NCI-H1417 treated with DMSO at 0.1 percent for 48 hours (cell line): ENCODE measurements at regions not wholly inside any gene's neighbourhood (a gene's known extent, or its start where the extent isn't known, plus 50 kb on each side); places are given as distances from the start of the nearest gene placed in this dataset.

Experiments
- DNase-seq: peaks from one replicate; lab custom pipeline; 2025; lab: John Stamatoyannopoulos, UW

DNA sequence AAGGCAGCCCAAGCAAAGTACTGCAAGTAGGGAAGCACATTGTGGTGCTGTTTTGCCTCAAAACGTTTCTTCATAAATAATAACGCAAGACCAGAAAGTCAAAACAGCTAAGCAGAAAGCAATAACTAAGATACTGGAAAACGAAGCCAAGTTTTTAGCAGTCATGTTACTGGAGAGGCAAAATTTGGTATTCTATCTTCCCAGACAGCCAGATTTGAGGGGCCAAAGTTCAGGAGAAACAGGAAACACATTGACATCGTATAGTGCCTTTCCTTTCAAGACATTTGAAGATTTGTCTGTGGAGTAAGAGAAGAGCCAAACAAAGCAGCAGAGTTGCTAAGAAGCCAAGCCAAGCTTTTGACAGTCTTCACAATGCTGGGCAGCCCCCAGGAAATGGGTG, 843.6 kb upstream of the NECTIN3 start:
- no peak for DNase-seq

DNA sequence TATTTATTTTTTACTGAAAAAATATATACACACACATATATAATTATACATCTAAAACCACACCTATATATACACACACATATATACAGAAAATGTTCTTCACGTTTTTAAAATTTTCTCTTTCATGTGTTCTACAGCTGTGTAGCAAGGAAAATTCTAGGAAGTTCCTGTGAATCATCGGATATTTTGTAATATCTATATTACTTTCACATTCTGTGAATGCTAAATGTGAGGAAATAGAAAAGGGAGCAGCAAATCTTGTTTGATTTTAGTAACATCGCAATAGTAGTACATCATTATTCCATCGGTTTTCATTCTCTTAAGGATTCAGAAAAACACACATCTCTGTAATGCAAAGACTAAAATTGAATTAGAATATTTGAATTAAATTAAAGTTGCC, 836.8 kb upstream of the NECTIN3 start:
- no peak for DNase-seq

DNA sequence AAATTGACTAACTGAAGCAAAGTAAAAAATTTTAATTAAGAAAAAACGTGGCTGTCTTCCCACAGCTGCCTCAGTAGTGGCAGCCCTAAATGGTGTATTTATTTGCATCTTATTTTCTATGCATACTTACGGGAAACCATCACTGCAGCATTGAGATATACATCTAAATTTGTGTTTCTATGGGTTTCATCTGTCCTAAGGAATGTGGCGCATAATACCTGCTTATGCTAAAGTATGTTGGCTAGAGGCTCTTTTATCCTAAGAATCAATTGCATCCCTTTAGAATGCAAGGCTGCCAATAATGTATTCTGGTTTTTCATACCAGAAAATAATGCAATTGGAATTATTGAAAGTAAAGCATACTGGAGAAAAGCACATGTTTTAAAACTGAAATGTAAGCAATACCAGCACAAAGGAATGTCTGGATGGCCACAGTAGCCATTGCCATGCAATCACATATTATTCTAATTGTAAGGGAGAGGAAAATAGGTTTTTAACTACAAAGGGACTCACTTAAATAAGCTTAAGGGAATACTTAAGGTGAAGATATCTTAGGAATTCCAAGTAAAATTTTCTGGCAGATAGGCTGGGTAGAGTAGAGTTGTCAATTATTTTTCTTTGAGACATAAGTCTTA, 834.5 kb upstream of the NECTIN3 start:
- DNase-seq = no peak

DNA sequence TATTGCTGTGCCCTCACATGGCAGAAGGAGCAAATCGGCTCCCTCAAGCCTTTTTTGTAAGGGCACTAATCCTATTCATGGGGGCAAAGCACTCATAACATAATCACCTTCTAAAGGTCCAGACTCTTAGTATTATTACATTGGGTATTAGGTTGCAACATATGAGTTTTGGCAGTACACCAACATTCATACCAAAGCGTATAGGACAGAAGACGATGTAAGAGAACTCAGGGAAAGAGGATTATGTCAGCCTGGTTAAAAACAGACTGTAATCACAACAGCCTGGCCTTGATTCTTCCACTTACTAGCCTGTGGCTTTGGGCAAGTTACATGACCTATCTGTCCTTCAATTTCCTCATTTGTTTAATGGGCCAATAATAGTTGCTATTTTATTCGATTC, 828.5 kb upstream of the NECTIN3 start:
- DNase-seq = no peak

DNA sequence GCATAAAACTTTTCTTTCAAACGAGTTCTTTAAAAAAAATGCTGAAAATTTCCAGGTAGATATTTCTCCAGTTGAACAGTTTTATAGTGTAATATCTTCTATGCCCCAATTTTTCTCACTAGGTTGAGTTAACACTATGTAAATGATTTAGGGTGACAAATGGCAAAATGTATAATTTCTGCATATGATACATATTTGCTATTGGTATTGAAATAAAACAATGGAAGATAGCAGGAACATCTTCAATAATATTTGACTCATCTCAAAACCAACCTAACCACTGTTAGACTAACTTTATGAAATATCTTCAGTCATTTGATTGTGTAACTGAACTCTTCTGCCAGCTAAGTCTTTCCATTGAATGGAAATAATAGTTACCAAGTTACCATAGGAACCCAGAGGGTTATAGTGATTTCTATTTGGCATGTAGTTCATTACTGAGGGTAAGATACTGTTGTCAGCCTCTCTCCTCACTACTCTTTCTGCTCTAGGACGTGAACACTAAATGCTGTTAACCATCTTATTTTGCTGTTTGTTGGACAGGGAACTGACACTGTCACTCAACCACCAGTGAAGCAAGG, 824.7 kb upstream of the NECTIN3 start:
- no peak for DNase-seq

DNA sequence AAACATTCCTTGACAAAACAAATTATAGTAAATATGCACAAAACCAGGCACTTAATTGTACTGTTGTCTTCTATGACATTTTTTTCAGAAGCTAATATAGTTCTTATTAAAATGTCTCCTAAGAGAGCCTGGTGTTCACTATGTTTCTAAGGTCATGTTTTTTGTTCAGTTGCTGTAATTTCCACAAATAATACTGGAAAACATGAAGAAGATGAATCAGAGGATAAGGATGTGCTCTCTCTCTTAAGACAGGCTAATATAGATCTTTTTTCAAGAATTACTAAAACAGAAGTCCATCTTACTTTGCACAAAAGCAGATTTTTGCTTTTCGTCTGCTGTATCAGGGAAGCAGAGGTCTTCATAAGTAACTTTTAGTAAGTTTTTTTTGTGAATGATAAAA, 823.0 kb upstream of the NECTIN3 start:
- DNase-seq = no peak

DNA sequence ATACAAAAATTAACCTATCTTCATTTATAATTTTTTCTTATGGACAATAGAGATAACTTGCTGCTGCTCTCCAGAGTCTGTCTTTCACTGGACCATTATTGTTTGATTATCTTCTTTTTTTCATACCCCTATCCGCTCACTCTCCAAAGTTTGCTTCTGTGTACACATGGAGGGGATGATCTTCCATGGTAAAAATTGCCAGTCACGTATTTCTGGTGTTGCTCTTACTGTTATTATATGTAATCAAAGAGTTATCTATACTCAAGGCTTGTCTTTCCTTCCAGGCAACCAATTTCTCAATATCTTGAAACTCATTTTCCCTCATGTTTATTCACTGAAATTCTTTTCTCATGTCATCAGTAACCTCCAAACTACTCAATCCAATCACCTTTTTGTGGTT, 817.8 kb upstream of the NECTIN3 start:
- no peak for DNase-seq

DNA sequence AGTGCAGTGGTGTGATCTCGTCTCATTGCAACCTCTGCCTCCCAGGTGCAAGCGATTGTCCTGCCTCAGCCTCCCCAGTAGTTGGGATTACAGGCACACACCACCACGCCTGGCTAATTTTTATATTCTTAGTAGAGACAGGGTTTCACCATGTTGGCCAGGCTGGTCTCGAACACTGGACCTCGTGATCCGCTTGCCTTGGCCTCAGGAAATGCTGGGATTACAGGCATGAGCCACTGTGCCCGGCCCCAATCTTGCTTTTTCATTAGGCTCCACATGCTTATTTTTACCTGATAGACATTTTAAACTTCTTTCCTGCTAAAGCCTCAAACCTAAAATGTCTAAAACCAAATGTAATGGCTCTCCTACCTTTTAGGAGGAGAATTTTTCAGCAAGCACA, 817.0 kb upstream of the NECTIN3 start:
- DNase-seq = no peak

DNA sequence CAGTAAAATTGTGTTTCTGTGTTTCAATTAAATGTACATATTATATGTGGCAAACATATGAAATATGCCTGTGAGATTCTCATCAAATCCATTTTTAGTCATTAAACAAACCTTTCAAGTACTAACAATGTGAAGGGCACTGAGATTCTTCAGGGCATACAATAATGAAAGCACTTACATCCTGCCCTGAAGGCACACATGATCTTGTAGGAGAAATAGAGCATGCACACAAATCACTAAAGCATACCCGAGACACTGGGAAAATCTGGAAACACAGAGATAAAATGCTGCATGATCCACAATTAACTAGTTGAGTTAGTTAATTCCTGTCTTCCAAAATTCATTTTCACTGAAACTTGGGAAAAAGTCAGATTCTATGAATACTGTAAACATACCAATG, 810.5 kb upstream of the NECTIN3 start:
- DNase-seq = no peak

DNA sequence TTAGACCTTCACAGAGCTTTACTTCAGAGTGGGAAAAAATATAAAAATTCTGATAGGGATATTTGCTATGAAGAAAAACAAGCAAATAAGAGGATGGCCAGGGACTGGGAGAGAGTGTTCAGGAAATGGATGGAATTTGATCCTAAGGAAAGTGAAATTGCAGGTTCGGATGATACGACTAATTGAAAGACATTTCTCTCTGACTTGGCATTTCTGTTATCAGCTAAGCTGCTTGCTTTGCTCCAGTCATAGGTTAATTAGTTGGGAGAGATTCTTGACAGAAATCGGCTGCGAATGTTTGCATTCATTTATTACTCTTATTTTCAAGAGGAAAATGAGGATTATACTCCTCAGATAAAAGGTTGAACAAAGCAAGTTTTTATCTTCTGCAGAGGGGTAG, 808.7 kb upstream of the NECTIN3 start:
- DNase-seq = no peak

DNA sequence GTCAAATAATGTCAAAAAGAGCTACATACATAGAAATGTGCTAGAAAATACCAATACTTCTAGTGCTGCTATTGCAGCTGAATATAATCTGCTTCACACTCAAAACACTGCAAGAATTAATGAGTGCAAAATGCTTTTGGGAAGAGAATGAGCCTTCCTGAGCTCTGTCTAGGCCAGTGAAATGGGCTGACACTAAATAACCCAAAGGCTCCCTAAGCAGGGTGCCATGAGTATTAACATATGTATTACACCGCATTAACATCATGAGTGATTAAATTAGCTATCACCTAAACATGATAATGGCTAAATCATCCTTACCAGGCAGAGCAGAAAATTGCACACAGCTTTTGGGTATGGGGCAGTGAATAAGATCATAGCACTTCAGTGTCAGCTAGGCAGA, 806.3 kb upstream of the NECTIN3 start:
- no peak for DNase-seq

DNA sequence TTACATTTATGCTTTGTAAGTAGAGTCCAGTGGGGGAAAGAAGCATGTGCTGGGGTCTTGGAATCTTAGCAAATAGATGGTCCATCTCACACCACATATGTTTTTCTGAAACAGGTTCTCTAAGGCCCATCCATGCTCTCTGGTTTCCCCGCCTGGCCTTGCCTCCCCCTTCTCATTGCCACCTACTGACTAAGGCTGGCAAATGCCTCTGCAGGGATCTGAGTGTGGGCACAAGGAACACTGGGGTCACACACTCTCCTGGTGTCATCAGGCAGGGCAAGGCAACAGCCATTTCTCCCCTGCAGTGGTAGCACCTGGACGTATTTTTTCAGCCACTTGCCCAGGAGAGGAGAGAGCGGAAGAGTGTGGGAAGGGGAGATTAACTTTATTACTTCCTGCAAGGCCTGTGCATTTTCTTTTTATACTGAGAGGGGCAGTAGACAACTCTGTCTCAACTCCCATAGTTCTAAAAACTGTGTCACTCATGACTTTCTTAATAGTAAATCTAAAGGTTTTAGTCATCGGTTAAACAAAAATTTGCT, 804.2 kb upstream of the NECTIN3 start:
- DNase-seq = no peak

DNA sequence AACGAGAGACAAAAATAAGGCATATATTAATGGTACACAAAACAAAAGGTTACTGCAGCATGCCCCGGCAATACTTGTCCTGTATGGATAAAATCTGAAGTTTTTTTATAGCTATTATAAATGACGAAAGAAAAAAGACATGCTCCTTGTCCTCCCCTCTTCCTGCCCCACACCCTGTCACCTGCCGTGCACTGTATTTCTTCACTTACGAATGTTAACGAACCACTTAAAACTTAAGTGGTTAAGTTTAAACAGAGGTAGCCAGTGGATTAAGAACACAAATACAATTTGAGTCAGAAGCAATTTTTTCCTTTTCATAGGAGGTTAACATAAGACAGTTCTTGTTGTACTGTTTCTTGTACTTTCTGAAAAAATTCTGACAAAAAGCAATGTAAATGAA, 799.1 kb upstream of the NECTIN3 start:
- DNase-seq = no peak

DNA sequence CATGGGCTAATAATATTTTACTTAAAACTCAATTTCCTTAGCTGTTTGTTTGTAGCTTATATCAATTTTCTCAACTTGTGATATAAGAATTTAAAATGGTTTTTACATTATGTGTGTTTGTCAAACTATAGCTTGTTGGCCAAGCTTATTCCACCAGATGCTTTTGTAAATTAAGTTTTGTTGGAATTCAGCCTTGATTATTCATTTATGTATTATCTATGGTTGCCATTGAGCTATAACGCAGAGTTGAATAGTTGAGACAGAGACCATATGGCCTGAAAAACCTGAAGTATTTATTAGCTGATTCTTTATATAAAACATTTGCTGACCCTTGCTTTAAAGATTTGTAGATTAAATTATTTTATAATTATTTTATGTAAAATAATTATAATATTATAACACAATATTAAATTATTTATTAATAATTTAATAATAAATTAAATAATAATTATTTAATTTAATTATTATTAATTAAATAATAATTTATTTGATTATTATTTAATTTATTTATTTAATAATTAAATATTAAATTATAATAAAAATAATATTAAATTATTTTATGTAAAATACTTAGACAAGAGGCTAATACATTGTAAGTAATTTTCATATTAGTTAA, 779.6 kb upstream of the NECTIN3 start:
- DNase-seq = no peak

DNA sequence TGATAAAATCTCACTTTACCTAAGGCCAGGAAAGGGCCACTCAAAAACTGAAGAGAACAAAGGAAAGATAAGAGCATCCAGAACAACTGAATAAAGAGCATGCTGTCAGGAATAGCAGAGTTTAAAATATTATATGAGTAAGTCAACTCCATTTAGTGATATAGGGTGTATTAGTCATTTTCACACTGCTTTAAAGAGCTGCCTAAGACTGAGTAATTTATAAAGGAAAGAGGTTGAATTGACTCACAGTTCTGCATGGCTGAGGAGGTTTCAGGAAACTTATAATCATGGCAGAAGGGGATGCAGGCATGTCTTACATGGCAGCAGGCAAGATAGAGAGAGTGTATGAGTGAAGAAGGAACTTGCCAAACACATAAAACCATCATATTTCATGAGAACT, 778.0 kb upstream of the NECTIN3 start:
- no peak for DNase-seq

DNA sequence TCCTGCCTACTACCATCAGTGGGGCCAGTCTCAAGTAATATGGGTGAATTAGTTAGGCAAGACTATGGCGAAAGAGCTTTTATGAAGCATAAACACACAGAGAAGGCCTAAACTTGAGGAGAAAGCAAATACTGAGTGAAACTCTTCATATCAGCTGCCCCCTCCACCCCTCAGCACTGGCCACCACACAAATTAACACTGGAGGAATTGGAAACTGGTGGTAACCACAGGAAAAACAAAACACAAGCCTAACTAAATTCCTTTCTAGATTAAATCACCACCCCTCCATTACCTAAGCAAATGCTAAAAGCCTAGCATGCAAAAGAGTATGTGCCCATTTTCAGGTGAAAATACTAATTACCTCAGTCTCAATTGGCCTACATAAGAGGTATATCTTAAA, 774.7 kb upstream of the NECTIN3 start:
- DNase-seq = no peak

DNA sequence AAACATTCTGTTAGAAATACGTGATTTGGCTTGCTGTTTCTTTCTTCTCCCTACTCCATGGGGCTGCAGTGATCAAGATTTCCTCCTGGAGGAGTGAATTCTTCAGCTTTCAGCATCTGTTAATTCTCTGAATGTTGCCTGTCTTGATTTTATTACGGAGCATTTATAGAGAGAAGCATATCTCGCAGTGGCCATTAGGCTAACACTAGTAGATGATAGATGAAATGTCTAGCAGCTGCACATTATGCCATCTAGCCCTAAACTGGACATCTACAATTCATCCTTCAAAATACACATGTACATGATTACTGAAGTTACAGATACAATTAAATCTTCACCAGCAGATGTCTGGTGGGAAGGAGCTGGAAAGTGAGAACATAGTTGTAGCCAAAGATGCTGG, 769.8 kb upstream of the NECTIN3 start:
- no peak for DNase-seq

DNA sequence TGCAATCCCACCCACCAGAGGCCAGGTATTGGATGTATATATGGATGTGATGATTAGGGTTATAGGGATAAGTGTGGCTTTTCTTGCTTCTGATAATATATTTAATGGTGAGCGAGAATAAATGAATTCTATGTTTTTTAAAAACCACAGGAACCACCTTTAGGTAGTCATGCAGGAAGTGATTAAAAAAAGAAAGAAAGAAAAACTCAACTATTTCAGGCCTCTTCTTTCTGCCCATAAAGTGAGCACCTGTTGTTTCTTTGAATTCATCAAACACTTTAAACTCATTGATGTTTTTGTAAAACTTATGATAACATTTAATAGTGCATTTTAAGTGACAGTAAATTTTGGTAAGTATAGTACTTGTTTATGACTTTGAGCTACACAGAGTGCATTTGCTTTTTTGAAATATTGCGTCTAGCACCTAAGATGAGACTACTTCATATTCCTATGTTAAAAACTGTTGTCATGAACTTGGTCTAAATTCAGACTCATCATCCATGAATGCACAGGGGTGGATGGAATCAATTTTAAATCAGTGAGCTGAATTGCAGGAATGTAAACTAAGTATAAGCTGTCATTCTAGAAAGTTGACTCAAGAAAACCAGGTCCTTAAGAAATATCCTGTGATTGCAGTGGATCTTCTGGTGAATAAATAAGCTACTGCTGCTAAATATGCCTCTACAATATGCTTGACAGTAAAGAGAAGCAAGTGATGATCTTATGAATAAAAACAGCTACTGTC, 764.4 kb upstream of the NECTIN3 start:
- DNase-seq = no peak

DNA sequence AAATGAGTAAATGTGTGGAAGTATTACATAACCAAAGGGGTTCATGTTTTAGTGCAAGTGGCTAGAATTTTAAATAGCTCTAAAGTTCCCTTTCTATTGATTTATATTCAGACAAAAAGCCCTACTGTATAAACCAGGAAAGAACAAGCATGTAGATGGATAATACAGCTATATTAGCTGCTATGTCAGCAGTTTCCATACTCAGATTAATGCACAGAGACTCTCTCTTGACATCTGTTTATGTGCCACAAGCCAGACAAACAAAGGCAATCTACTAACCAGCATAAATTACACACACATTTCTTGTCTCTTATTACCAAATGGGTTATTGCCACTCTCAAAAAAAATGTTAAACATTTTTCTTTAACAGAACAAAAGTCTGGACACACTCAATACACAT, 760.1 kb upstream of the NECTIN3 start:
- no peak for DNase-seq

DNA sequence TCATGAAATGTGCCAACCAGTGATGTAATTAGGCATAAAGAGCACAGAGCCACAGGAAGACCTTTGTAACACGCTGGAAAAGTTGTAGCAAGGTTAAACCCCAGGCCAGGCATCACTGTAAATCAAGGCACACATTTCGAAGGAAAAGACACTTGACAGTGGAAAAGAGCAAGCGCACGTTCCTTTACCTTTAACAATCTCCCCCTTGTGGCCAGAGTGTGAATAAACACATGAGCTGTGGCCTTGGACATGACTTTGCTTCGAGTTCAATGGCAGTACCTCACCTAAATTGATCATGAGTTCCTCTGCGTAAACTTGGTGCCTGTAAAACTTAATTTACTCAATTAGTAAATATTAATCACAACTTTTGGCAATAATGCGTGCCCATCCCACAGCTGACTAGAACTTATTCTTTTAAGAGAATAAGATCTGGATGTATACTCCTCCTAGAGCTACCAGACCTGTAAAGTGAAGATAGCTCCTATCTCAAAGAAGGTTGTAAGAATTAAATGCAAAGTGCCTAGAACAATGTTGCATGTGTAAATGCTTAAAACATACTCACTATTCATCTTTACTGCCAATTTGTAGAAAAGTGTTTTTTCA, 757.0 kb upstream of the NECTIN3 start:
- DNase-seq = no peak

DNA sequence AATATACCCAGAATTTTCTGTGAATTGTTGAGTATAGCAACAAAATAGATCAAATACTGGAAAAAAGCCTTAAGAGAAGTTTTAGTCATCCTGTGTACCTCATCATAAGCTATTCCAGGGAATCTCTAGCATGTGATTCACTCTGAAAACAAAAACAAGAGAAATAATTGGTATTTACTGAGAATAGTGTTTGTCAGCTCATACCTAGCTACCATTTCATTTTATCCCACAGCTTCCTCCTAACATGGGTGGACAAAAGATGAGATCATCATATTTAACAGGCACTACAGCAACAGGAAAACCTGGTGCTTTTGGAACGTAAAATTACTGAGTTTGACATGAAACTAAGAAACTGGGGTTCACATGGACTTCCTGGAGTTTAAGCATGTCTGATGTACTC, 753.5 kb upstream of the NECTIN3 start:
- no peak for DNase-seq

DNA sequence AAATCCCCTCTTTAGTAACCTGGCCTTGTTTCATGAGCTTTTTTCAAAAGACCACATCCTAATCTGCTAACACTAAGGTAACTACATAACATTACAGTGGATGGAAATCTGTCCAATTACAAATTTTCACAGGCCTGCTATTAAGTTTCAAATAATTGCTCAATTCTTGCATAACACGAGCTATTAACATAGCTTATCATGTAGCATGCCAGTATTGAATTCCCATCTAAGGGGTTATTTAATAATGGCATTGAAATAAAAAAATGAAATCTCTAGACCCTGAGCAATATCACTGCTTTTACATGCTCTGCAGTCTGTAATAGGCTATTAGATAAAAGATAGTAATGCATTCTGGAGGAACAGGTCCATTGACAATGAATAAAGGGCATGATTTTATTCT, 748.3 kb upstream of the NECTIN3 start:
- DNase-seq = no peak
